IMR-90 (cell line): ENCODE measurements at regions not wholly inside any gene's neighbourhood (a gene's known extent, or its start where the extent isn't known, plus 50 kb on each side); places are given as distances from the start of the nearest gene placed in this dataset.

Source experiments
- ATAC-seq: fragments of 200-7000 bp; cut with Tn5 transposase; 2 replicates; pipeline ENCODE4 v1.9.1; 2020; ENCODE audit warnings: low read depth, mild to moderate bottlenecking, moderate library complexity
- BruUV-seq: library from RNA; stranded (reverse); fragments of 400-500 nt; replicated peaks from 2 replicates; lab custom pipeline; 2021; lab: Mats Ljungman, UMichigan
- CTCF ChIA-PET: fragments of 300-600 bp; formaldehyde crosslinking; extraction: SDS; loops from one replicate; lab custom pipeline; 2021; ENCODE audit warnings: antibody characterized with exemption; lab: Yijun Ruan, JAX
- POLR2A ChIA-PET: fragments of 300-600 bp; sonication (Branson Sonifier 250); formaldehyde crosslinking; loops from one replicate; lab custom pipeline; 2022; ENCODE audit warnings: antibody characterized with exemption; ENCODE audit not compliant: unreplicated experiment; lab: Charles Lee
- DNase-seq: peaks from one replicate; pipeline ENCODE4 v3.0.0; 2013
- H2AFZ ChIP-seq: replicated peaks from 2 replicates; pipeline ENCODE3; 2013; ENCODE audit warnings: low read length, mild to moderate bottlenecking; ENCODE audit not compliant: poor library complexity
- H2AK5ac ChIP-seq: 2 replicates; pipeline ENCODE4 v1.6.1; 2013; ENCODE audit warnings: low read depth, low read length, inconsistent platforms
- H2AK9ac ChIP-seq: replicated peaks from 2 replicates; pipeline ENCODE3; 2013; ENCODE audit warnings: mild to moderate bottlenecking, low read depth, low read length, moderate library complexity; ENCODE audit not compliant: poor library complexity
- H2BK120ac ChIP-seq: 2 replicates; pipeline ENCODE4 v1.6.1; 2013; ENCODE audit warnings: low read depth, low read length, inconsistent platforms
- H2BK15ac ChIP-seq: 3 replicates; pipeline ENCODE4 v1.6.1; 2013; ENCODE audit warnings: low read depth, low read length, inconsistent platforms
- H2BK20ac ChIP-seq: 2 replicates; pipeline ENCODE4 v1.6.1; 2013; ENCODE audit warnings: low read depth, mild to moderate bottlenecking, inconsistent platforms, low read length, moderate library complexity
- H2BK5ac ChIP-seq: 2 replicates; pipeline ENCODE4 v1.6.1; 2013; ENCODE audit warnings: mild to moderate bottlenecking, low read depth, low read length, inconsistent platforms; ENCODE audit not compliant: poor library complexity, severe bottlenecking
- H3K14ac ChIP-seq: replicated peaks from 2 replicates; pipeline ENCODE4 v1.6.1; 2013; ENCODE audit warnings: low read depth, low read length, inconsistent platforms
- H3K18ac ChIP-seq: 2 replicates; pipeline ENCODE4 v1.6.1; 2013; ENCODE audit warnings: low read depth, low read length, control low read depth
- H3K23ac ChIP-seq: 2 replicates; pipeline ENCODE4 v1.6.1; 2013; ENCODE audit warnings: low read depth, low read length, inconsistent platforms
- H3K27ac ChIP-seq: 2 replicates; pipeline ENCODE4 v1.5.1; 2013; ENCODE audit warnings: mild to moderate bottlenecking, control low read depth, low read length; ENCODE audit not compliant: insufficient read depth
- H3K27me3 ChIP-seq: 2 replicates; pipeline ENCODE4 v1.6.1; 2013; ENCODE audit warnings: low read length; ENCODE audit not compliant: control insufficient read depth, insufficient read depth
- H3K36me3 ChIP-seq: 2 replicates; pipeline ENCODE4 v1.6.1; 2013; ENCODE audit warnings: low read length, mixed read lengths; ENCODE audit not compliant: control insufficient read depth, insufficient read depth
- H3K4ac ChIP-seq: 2 replicates; pipeline ENCODE4 v1.6.1; 2013; ENCODE audit warnings: low read depth, low read length, inconsistent platforms
- H3K4me1 ChIP-seq: 2 replicates; pipeline ENCODE4 v1.6.1; 2013; ENCODE audit warnings: low read length, mixed read lengths; ENCODE audit not compliant: control insufficient read depth, insufficient read depth
- H3K4me2 ChIP-seq: 2 replicates; pipeline ENCODE4 v1.6.1; 2013; ENCODE audit warnings: low read depth, mild to moderate bottlenecking, control low read depth, low read length, moderate library complexity
- H3K4me3 ChIP-seq: 2 replicates; pipeline ENCODE4 v1.5.1; 2013; ENCODE audit warnings: low read depth, mild to moderate bottlenecking, control low read depth, low read length, moderate library complexity; ENCODE audit not compliant: insufficient read depth
- H3K56ac ChIP-seq: 2 replicates; pipeline ENCODE4 v1.6.1; 2013; ENCODE audit warnings: low read length, inconsistent platforms; ENCODE audit not compliant: insufficient read depth; ENCODE audit errors: extremely low read depth
- H3K79me1 ChIP-seq, 2 experiments: 2 replicates each; pipeline ENCODE4 v1.6.1; 2013; ENCODE audit warnings: low read length in 2 of 2, inconsistent platforms in 1 of 2, low read depth in 1 of 2
- H3K9ac ChIP-seq: 2 replicates; pipeline ENCODE4 v1.6.1; 2013; ENCODE audit warnings: low read depth, low read length, control low read depth
- H3K9me1 ChIP-seq: 2 replicates; pipeline ENCODE4 v1.6.1; 2013; ENCODE audit warnings: low read length, inconsistent platforms; ENCODE audit not compliant: insufficient read depth
- H3K9me3 ChIP-seq: 2 replicates; pipeline ENCODE4 v1.6.1; 2013; ENCODE audit warnings: low read length; ENCODE audit not compliant: control insufficient read depth, insufficient read depth
- H4K20me1 ChIP-seq: 2 replicates; pipeline ENCODE4 v1.6.1; 2013; ENCODE audit warnings: low read length, inconsistent platforms; ENCODE audit not compliant: insufficient read depth
- H4K5ac ChIP-seq: 2 replicates; pipeline ENCODE4 v1.6.1; 2013; ENCODE audit warnings: mild to moderate bottlenecking, low read depth, low read length, control low read depth
- H4K8ac ChIP-seq, 2 experiments: 2 replicates each; pipeline ENCODE4 v1.6.1; 2013; ENCODE audit warnings: low read depth in 2 of 2, low read length in 2 of 2, control low read depth in 1 of 2, inconsistent platforms in 1 of 2
- H4K91ac ChIP-seq: 2 replicates; pipeline ENCODE4 v1.6.1; 2013; ENCODE audit warnings: low read depth, low read length, inconsistent platforms; ENCODE audit not compliant: insufficient read depth
- BHLHE40 ChIP-seq: fragments of 150-350 bp; IDR thresholded peaks from 2 replicates; pipeline ENCODE4 v1.6.1; 2016; ENCODE audit warnings: mild to moderate bottlenecking, low read depth, low read length
- MAFK ChIP-seq: IDR thresholded peaks from 2 replicates; pipeline ENCODE4 v1.6.1; 2012; ENCODE audit warnings: low read depth, low read length, improper control_type of control experiment
- NFE2L2 ChIP-seq: fragments of 150-350 bp; IDR thresholded peaks from 2 replicates; pipeline ENCODE4 v1.6.1; 2016; ENCODE audit warnings: low read depth, mild to moderate bottlenecking, low read length
- RFX5 ChIP-seq: IDR thresholded peaks from 2 replicates; pipeline ENCODE4 v1.8.0; 2012; ENCODE audit warnings: low read depth, mild to moderate bottlenecking, low read length, moderate library complexity
- WGBS, 2 experiments: methylation state at CpG; one replicate each; pipeline versions ENCODE4 v1.1.5 to v1.1.7; 2013; ENCODE audit warnings: missing lambda C conversion rate in 2 of 2; ENCODE audit not compliant: insufficient read length in 1 of 2; ENCODE audit errors: extremely low coverage in 2 of 2; 5-methylcytosine and 5-hydroxymethylcytosine counted together
- dilution Hi-C: fragments of 300-500 bp; cut with HindIII; formaldehyde crosslinking; loops from one replicate; pipeline ENCODE4 v1.14.3; 2018; ENCODE audit warnings: low sequenced_read_pairs; ENCODE audit not compliant: unreplicated experiment
- in situ Hi-C: fragments of 300-500 bp; cut with MboI; formaldehyde crosslinking; loops from 3 replicates; pipeline ENCODE4 v1.14.3; 2019; ENCODE audit warnings: low sequenced_read_pairs, inconsistent platforms, mixed read lengths
- intact Hi-C: fragments of 100-400 bp; cut with micrococcal nuclease; formaldehyde crosslinking; loops from 2 replicates; pipeline ENCODE4 v1.10.0; 2022
- TF ChIP-seq, protein P1 (sequence below): conservative IDR thresholded peaks from 2 replicates; pipeline ENCODE4 v1.5.1; 2012; ENCODE audit warnings: mild to moderate bottlenecking, low read depth, low read length, improper control_type of control experiment

DNA sequence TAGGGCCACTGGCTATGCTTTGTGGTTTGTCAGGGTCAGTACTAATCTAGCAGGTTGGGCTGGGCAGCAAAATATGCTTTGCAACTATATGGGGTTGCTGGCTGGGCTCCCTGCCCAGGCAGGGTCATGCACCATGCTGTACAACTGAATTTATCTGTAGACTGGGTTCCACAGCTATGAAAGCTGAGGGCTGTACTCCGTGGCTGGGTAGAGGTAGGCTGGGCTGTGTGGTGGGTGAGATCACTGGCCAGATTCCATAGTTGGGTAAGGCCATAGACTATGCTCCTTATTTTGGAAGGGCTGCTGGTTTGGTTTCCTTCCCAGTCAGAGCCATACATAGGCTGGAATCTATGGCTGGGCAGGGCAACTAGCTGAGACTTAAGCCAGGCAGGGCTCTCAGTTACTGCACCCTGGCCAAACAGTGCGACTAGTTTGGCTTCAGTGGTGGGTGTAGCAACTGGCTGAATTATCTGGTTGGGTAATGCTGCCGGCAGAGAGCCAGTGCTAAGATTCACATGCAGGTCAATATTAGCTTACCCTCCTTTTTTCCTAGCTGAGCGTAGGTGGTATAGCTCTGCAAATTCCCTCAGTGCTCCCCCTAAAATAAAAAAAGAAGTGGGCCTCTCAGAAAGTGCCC, 769.1 kb upstream of the CDH8 start:
- Histone ChIP-seq H2BK5ac (no peak overlapping the region), H3K4ac (no peak overlapping the region), H2AK9ac (no peak overlapping the region), H2BK120ac (no peak overlapping the region), H2AK5ac (no peak overlapping the region), H3K4me3 (no peak overlapping the region), H3K18ac (no peak overlapping the region), H3K27me3 (no peaks in the 10 kb centered on the region), H3K36me3 (no peaks in the 10 kb centered on the region), H2BK15ac (no peak overlapping the region), H4K8ac (no peak overlapping the region), H3K9ac (no peak overlapping the region), H3K27ac (no peak overlapping the region), H3K9me3 (peaks cover 11% of the 10 kb centered on the region; the same call in 1 of the 2 replicates), H3K4me1 (no peaks in the 10 kb centered on the region), H3K23ac (no peak overlapping the region), H3K79me1 (no peaks in the 10 kb centered on the region), H4K5ac (no peak overlapping the region), H4K91ac (no peak overlapping the region), H3K4me2 (no peak overlapping the region), H3K14ac (no peak overlapping the region), H4K20me1 (no peaks in the 10 kb centered on the region), H2BK20ac (no peak overlapping the region), H3K9me1 (no peaks in the 10 kb centered on the region), H3K56ac (no peak overlapping the region), H2AFZ (no peak overlapping the region)
- POLR2A ChIA-PET = no interaction called here
- no peak for DNase-seq
- WGBS, 2 experiments = no CpG with 5 or more reads among the region's 4 CpGs
- dilution Hi-C loops (no loop called here), intact Hi-C loops (no loop called here), in situ Hi-C loops (no loop called here)
- TF ChIP-seq BHLHE40 = no peak
- no peak for TF ChIP-seq MAFK
- no peak for TF ChIP-seq NFE2L2
- no peak for TF ChIP-seq RFX5
- TF ChIP-seq, protein P1, sequence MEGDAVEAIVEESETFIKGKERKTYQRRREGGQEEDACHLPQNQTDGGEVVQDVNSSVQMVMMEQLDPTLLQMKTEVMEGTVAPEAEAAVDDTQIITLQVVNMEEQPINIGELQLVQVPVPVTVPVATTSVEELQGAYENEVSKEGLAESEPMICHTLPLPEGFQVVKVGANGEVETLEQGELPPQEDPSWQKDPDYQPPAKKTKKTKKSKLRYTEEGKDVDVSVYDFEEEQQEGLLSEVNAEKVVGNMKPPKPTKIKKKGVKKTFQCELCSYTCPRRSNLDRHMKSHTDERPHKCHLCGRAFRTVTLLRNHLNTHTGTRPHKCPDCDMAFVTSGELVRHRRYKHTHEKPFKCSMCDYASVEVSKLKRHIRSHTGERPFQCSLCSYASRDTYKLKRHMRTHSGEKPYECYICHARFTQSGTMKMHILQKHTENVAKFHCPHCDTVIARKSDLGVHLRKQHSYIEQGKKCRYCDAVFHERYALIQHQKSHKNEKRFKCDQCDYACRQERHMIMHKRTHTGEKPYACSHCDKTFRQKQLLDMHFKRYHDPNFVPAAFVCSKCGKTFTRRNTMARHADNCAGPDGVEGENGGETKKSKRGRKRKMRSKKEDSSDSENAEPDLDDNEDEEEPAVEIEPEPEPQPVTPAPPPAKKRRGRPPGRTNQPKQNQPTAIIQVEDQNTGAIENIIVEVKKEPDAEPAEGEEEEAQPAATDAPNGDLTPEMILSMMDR = no peak
- ATAC-seq = no peak
- BruUV-seq = no TSS peak
- CTCF ChIA-PET = interaction anchor here (0.8 kb wide), 1 partner anchor 16 kb away, joined by 3 read pairs; no protein-coding TSS in a partner anchor
